ENCODE measurements at regions not wholly inside any gene's neighbourhood (a gene's known extent, or its start where the extent isn't known, plus 50 kb on each side); places are given as distances from the start of the nearest gene placed in this dataset.

- DNase-seq, result no peak
- H3K9me3 ChIP-seq, result no peaks in the 10 kb centered on the region
- H3K36me3 ChIP-seq, result no peaks in the 10 kb centered on the region
- TF ChIP-seq POLR2A (IDR thresholded peaks at IDR 0.05) (no peak), CTCF (IDR thresholded peaks at IDR 0.05) (no peak)
- H3K27me3 ChIP-seq, result no peaks in the 10 kb centered on the region
- H3K27ac ChIP-seq, result no peak overlapping the region
- H3K4me1 ChIP-seq, result no peaks in the 10 kb centered on the region
- H3K4me3 ChIP-seq, result no peak overlapping the region
These were observed 99.9 kb upstream of the GRIA1 start for GRCh38 chr5:153390569-153390968.

GRCh38 chr5:153399595-153399994 lies 90.9 kb upstream of the GRIA1 start:
- H3K4me3 ChIP-seq, result no peak overlapping the region
- H3K27me3 ChIP-seq, result no peaks in the 10 kb centered on the region
- no peaks in the 10 kb centered on the region for H3K9me3 ChIP-seq
- no peaks in the 10 kb centered on the region for H3K4me1 ChIP-seq
- no peaks in the 10 kb centered on the region for H3K36me3 ChIP-seq
- no peak for TF ChIP-seq POLR2A (IDR thresholded peaks at IDR 0.05)
- TF ChIP-seq CTCF (IDR thresholded peaks at IDR 0.05), result no peak
- no peak overlapping the region for H3K27ac ChIP-seq
- no peak for DNase-seq

- no peak overlapping the region for H3K27ac ChIP-seq
- H3K27me3 ChIP-seq, result no peaks in the 10 kb centered on the region
- DNase-seq, result no peak
These were observed 89.5 kb upstream of the GRIA1 start for GRCh38 chr5:153400931-153401330.

GRCh38 chr5:153402550-153402949 lies 87.9 kb upstream of the GRIA1 start:
- Histone ChIP-seq H3K4me1 (no peaks in the 10 kb centered on the region), H3K27ac (no peak overlapping the region), H3K27me3 (no peaks in the 10 kb centered on the region), H3K9me3 (no peaks in the 10 kb centered on the region), H3K4me3 (no peak overlapping the region), H3K36me3 (no peaks in the 10 kb centered on the region)
- no peak for TF ChIP-seq CTCF (IDR thresholded peaks at IDR 0.05)
- no peak for TF ChIP-seq POLR2A (IDR thresholded peaks at IDR 0.05)
- no peak for DNase-seq

More at GRCh38 chr5:153400931-153401330, 89.5 kb upstream of the GRIA1 start:
- no peaks in the 10 kb centered on the region for H3K9me3 ChIP-seq
- no peaks in the 10 kb centered on the region for H3K36me3 ChIP-seq
- TF ChIP-seq CTCF (IDR thresholded peaks at IDR 0.05) (no peak), POLR2A (IDR thresholded peaks at IDR 0.05) (no peak)
- H3K4me1 ChIP-seq, result no peaks in the 10 kb centered on the region
- H3K4me3 ChIP-seq, result no peak overlapping the region

- no peak for DNase-seq
- no peak for TF ChIP-seq POLR2A (IDR thresholded peaks at IDR 0.05)
- no peak for TF ChIP-seq CTCF (IDR thresholded peaks at IDR 0.05)
- no peaks in the 10 kb centered on the region for H3K9me3 ChIP-seq
- no peak overlapping the region for H3K27ac ChIP-seq
- H3K36me3 ChIP-seq, result no peaks in the 10 kb centered on the region
- H3K4me3 ChIP-seq, result no peak overlapping the region
- no peaks in the 10 kb centered on the region for H3K27me3 ChIP-seq
- no peaks in the 10 kb centered on the region for H3K4me1 ChIP-seq
These were observed 87.0 kb upstream of the GRIA1 start for GRCh38 chr5:153403470-153403869.

- H3K27me3 ChIP-seq, result no peaks in the 10 kb centered on the region
- H3K4me1 ChIP-seq, result no peaks in the 10 kb centered on the region
- H3K36me3 ChIP-seq, result no peaks in the 10 kb centered on the region
- no peak overlapping the region for H3K27ac ChIP-seq
- TF ChIP-seq CTCF (IDR thresholded peaks at IDR 0.05) (no peak), POLR2A (IDR thresholded peaks at IDR 0.05) (no peak)
- no peak for DNase-seq
- H3K4me3 ChIP-seq, result no peak overlapping the region
- no peaks in the 10 kb centered on the region for H3K9me3 ChIP-seq
These were observed 85.7 kb upstream of the GRIA1 start for GRCh38 chr5:153404747-153405146.

Measured in Peyer's patch (tissue), 4 donors.